Activated naive CD4-positive, alpha-beta T cell treated with anti-CD3 and anti-CD28 coated beads, Interleukin-2, amount 10 ng/mL, durations not matched to agents 7 days and 5 days (primary cell): ENCODE measurements at regions not wholly inside any gene's neighbourhood (a gene's known extent, or its start where the extent isn't known, plus 50 kb on each side); places are given as distances from the start of the nearest gene placed in this dataset.
"Not testable (repeated sequence)": the region's sequence is repeated elsewhere in the genome, so short reads cannot be mapped to it uniquely, and the experiment has no call there.

Source experiments
- CTCF ChIA-PET: fragments of 350-600 bp; sonication (Branson Sonifier 250); formaldehyde crosslinking; loops from one replicate; lab custom pipeline; 2021; ENCODE audit warnings: antibody characterized with exemption; lab: Charles Lee
- DNase-seq: peaks from one replicate; pipeline ENCODE4 v3.0.0-alpha.2; 2020
- H3K27ac Mint-ChIP-seq: one replicate; pipeline ENCODE4 v1.8.0; 2021; ENCODE audit warnings: mild to moderate bottlenecking, moderate library complexity, mixed read lengths
- H3K27me3 Mint-ChIP-seq: one replicate; pipeline ENCODE4 v1.8.0; 2021; ENCODE audit warnings: mild to moderate bottlenecking, mixed read lengths
- H3K36me3 Mint-ChIP-seq: one replicate; pipeline ENCODE4 v1.8.0; 2021; ENCODE audit warnings: mixed read lengths
- H3K4me1 Mint-ChIP-seq: one replicate; pipeline ENCODE4 v1.8.0; 2021; ENCODE audit warnings: mixed read lengths
- H3K4me3 Mint-ChIP-seq: one replicate; pipeline ENCODE4 v1.8.0; 2021; ENCODE audit warnings: mild to moderate bottlenecking, moderate library complexity, mixed read lengths
- H3K9me3 Mint-ChIP-seq: one replicate; pipeline ENCODE4 v1.8.0; 2021; ENCODE audit warnings: mixed read lengths

- CTCF ChIA-PET = no interaction called here
- Mint-ChIP-seq H3K4me3 (no peak overlapping the region), H3K27me3 (no peaks in the 10 kb centered on the region), H3K36me3 (no peaks in the 10 kb centered on the region), H3K9me3 (peaks cover 4% of the 10 kb centered on the region), H3K27ac (no peak overlapping the region), H3K4me1 (no peaks in the 10 kb centered on the region)
- DNase-seq = no peak
Measured at GRCh38 chr9:25010027-25010662, 464.4 kb upstream of the IZUMO3 start.

GRCh38 chr9:25003686-25004085, 458.0 kb upstream of the IZUMO3 start:
- CTCF ChIA-PET = no interaction called here
- no peak for DNase-seq
- Mint-ChIP-seq H3K4me3 (no peak overlapping the region), H3K27ac (no peak overlapping the region), H3K9me3 (peaks cover 14% of the 10 kb centered on the region), H3K27me3 (no peaks in the 10 kb centered on the region), H3K4me1 (no peaks in the 10 kb centered on the region), H3K36me3 (no peaks in the 10 kb centered on the region)

GRCh38 chr9:24986331-24986730, 440.6 kb upstream of the IZUMO3 start:
- no peak for DNase-seq
- CTCF ChIA-PET = no interaction called here
- Mint-ChIP-seq H3K4me3 (no peak overlapping the region), H3K27me3 (no peaks in the 10 kb centered on the region), H3K36me3 (no peaks in the 10 kb centered on the region), H3K9me3 (peaks cover 7% of the 10 kb centered on the region), H3K27ac (no peak overlapping the region), H3K4me1 (no peaks in the 10 kb centered on the region)

DNA sequence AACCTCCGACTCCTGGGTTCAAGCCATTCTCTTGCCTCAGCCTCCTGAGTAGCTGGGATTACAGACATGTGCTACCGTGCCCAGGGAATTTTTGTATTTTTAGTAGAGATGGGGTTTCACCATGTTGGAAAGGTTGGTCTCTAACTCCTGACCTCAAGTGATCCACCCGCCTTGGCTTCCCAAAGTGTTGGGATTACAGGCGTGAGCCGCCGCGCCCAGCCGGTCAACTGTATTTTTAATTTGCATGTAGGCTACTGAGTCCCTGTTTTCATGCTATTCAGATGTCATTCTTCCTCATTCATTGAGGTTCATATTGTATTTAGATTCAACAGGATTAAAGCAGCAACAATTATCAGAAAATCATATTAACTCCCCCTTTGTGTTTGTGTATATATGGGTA, 425.1 kb upstream of the IZUMO3 start:
- CTCF ChIA-PET = not testable (repeated sequence)

DNA sequence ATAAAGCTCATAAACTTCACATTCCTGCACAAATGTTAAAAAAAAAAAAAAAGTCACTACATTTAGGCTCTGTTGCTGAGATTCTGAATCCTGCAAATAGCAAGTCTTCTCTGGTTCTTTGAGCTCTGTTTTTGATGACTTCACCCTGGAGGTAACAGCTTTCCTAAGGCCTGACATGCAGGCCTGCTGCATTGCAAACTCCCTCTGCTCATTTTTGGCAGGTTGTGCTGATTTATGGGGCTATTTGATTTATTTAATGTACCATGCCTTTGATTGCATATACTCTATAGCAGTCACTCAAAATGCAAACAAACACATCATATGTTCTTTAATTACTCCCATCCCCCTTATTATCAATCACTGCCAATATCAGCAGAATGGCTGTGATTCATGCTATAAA, 416.1 kb upstream of the IZUMO3 start:
- Mint-ChIP-seq H3K4me3 (no peak overlapping the region), H3K36me3 (no peaks in the 10 kb centered on the region), H3K4me1 (no peaks in the 10 kb centered on the region), H3K27me3 (no peaks in the 10 kb centered on the region), H3K9me3 (peaks cover 16% of the 10 kb centered on the region), H3K27ac (no peak overlapping the region)
- CTCF ChIA-PET = no interaction called here
- DNase-seq = no peak

More for the DNA sequence above, 425.1 kb upstream of the IZUMO3 start:
- peaks cover 24% of the 10 kb centered on the region for H3K9me3 Mint-ChIP-seq
- not testable (repeated sequence) for H3K27ac Mint-ChIP-seq, H3K36me3 Mint-ChIP-seq, DNase-seq, H3K4me3 Mint-ChIP-seq, H3K27me3 Mint-ChIP-seq, H3K4me1 Mint-ChIP-seq

- CTCF ChIA-PET = no interaction called here
- no peaks in the 10 kb centered on the region for H3K27me3 Mint-ChIP-seq
- no peaks in the 10 kb centered on the region for H3K4me1 Mint-ChIP-seq
- peaks cover 13% of the 10 kb centered on the region for H3K9me3 Mint-ChIP-seq
- H3K4me3 Mint-ChIP-seq = no peak overlapping the region
- no peaks in the 10 kb centered on the region for H3K36me3 Mint-ChIP-seq
- no peak for DNase-seq
- no peak overlapping the region for H3K27ac Mint-ChIP-seq
Measured at GRCh38 chr9:24953070-24953469, 407.4 kb upstream of the IZUMO3 start.

DNA sequence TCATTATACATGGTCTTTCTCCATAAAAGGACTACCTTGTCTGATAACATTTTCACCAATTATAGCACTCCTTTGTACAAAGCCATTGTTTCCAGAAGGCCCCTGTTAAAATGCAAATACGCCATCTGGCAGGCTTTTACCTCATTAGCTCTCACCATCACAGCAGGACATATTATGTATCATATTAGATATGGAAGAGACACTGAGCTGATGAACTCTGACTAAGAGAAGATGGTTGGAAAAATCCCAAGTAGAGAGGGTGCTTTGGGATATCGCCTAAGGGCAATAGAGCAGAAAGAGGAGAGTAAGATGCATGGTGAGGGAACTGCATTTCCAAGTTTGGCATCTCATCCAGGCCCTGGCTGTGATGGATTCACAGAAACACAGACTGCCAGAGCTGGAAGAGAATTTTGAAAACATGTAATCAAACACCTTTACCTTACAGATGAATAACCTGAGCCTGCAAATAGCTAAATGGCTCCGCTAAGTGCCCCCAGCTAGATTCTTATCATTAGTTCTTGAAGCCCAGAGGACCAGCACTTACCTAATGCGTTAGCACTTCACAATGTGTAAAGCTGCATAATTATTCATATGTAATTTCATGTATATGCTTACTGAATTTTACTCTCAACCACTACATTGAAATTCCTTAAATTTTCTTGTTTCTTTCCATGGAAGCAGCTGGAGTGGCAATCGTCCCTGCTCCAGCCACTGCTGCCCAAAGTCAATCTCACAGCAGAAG, 393.6 kb upstream of the IZUMO3 start:
- no peaks in the 10 kb centered on the region for H3K27me3 Mint-ChIP-seq
- no peaks in the 10 kb centered on the region for H3K4me1 Mint-ChIP-seq
- no peak for DNase-seq
- CTCF ChIA-PET = no interaction called here
- H3K9me3 Mint-ChIP-seq = peaks cover 11% of the 10 kb centered on the region
- no peaks in the 10 kb centered on the region for H3K36me3 Mint-ChIP-seq
- no peak overlapping the region for H3K4me3 Mint-ChIP-seq
- no peak overlapping the region for H3K27ac Mint-ChIP-seq

GRCh38 chr9:24936117-24936516, 390.4 kb upstream of the IZUMO3 start:
- Mint-ChIP-seq H3K27me3 (no peaks in the 10 kb centered on the region), H3K4me3 (no peak overlapping the region), H3K4me1 (no peaks in the 10 kb centered on the region), H3K27ac (no peak overlapping the region), H3K9me3 (peaks cover 7% of the 10 kb centered on the region), H3K36me3 (no peaks in the 10 kb centered on the region)
- no peak for DNase-seq
- CTCF ChIA-PET = no interaction called here

DNA sequence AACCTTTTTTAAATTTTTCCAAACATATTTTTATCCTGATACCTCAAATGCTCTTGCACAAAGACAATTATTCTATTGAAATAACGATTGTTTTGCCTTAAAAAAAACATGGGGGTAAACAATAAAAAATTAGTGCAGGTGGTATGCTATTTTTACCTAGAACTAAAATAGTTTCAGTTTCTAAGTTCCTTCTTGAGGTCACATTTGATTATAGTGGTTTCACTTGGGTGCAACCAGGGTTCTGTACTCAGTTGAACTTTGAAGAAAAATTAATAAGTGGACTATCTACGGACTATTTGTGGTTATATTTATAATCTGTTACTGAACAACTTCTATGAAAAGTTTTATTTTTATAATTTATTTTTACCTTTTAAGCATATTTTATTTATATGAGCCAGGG, 387.1 kb upstream of the IZUMO3 start:
- H3K4me1 Mint-ChIP-seq = no peaks in the 10 kb centered on the region
- H3K27ac Mint-ChIP-seq = no peak overlapping the region
- peaks cover 11% of the 10 kb centered on the region for H3K9me3 Mint-ChIP-seq
- no peak overlapping the region for H3K4me3 Mint-ChIP-seq
- DNase-seq = no peak
- CTCF ChIA-PET = no interaction called here
- no peaks in the 10 kb centered on the region for H3K36me3 Mint-ChIP-seq
- H3K27me3 Mint-ChIP-seq = no peaks in the 10 kb centered on the region

- Mint-ChIP-seq H3K27ac (no peak overlapping the region), H3K4me1 (no peaks in the 10 kb centered on the region), H3K36me3 (no peaks in the 10 kb centered on the region)
Measured at GRCh38 chr9:24931894-24932293, 386.2 kb upstream of the IZUMO3 start.

GRCh38 chr9:24912767-24913166, 367.1 kb upstream of the IZUMO3 start:
- Mint-ChIP-seq H3K9me3 (peaks cover 6% of the 10 kb centered on the region), H3K27me3 (no peaks in the 10 kb centered on the region), H3K27ac (no peak overlapping the region), H3K36me3 (no peaks in the 10 kb centered on the region), H3K4me3 (no peak overlapping the region), H3K4me1 (no peaks in the 10 kb centered on the region)
- CTCF ChIA-PET = no interaction called here
- no peak for DNase-seq

More at GRCh38 chr9:24931894-24932293, 386.2 kb upstream of the IZUMO3 start:
- CTCF ChIA-PET = no interaction called here
- Mint-ChIP-seq H3K4me3 (no peak overlapping the region), H3K27me3 (no peaks in the 10 kb centered on the region), H3K9me3 (peaks cover 11% of the 10 kb centered on the region)
- DNase-seq = no peak

- DNase-seq = no peak
- H3K27ac Mint-ChIP-seq = no peak overlapping the region
- H3K4me1 Mint-ChIP-seq = no peaks in the 10 kb centered on the region
- CTCF ChIA-PET = no interaction called here
- H3K4me3 Mint-ChIP-seq = no peak overlapping the region
- H3K27me3 Mint-ChIP-seq = no peaks in the 10 kb centered on the region
- H3K36me3 Mint-ChIP-seq = no peaks in the 10 kb centered on the region
- H3K9me3 Mint-ChIP-seq = peaks cover 13% of the 10 kb centered on the region
Measured at GRCh38 chr9:24901319-24901718, 355.6 kb upstream of the IZUMO3 start.

DNA sequence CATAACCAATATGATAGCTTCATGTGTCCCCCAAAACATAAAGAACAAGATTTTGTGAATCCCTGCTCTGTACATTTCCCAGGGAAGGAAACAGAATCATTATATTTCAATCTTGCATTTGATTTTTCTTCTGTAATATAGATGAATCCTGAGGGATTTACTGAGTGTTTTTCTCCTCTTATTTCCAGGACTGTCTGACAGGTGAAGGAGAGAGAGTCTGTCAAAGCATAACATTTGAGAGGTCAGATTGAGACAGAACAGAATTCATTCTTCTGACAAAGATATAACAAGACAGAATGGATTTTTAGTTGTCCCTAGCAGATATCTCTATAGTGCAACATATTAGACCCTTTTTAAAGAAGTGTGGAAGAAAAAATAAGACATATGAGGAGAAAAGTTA, 354.5 kb upstream of the IZUMO3 start:
- H3K4me3 Mint-ChIP-seq = no peak overlapping the region
- no peaks in the 10 kb centered on the region for H3K27me3 Mint-ChIP-seq
- CTCF ChIA-PET = no interaction called here
- H3K4me1 Mint-ChIP-seq = no peaks in the 10 kb centered on the region
- H3K9me3 Mint-ChIP-seq = peaks cover 14% of the 10 kb centered on the region
- no peak for DNase-seq
- H3K27ac Mint-ChIP-seq = no peak overlapping the region
- no peaks in the 10 kb centered on the region for H3K36me3 Mint-ChIP-seq

DNA sequence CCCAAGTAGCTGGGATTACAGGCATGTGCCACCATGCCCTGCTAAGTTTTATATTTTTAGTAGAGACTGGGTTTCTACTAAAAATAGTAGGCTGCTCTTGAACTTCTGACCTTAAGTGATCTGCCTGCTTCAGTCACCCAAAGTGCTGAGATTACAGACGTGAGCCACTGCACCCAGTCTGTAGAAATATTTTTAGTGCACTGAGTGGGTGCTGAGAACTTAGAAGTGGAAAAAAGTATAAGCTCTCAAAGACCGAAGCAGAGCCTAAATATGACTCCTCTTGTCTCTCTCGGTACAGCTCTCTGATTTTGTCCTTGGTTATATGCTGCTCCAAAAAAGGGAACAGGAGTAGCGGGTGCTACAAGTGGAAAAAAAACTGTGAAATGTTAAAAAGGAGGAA, 353.8 kb upstream of the IZUMO3 start:
- H3K9me3 Mint-ChIP-seq = peaks cover 14% of the 10 kb centered on the region
- CTCF ChIA-PET = no interaction called here
- H3K4me3 Mint-ChIP-seq = no peak overlapping the region

DNA sequence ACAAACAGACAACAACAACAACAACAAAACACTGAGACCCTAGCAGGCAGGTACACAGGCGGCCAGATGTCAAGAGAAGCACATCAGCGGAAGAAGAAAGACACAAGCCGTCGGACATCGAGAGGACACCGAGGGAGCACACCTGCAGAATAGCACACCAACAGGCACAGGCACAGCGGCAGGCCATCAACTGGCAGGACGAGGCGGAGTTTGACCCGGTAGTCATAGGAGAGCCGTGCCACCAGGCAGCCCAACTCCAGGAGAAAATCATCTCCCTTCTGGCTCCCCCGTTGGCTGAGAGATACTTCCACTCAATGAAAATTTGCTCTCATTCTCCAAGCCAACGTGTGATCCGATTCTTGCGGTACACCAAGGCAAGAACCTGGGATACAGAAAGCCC, 352.1 kb upstream of the IZUMO3 start:
- H3K4me3 Mint-ChIP-seq = no peak overlapping the region
- DNase-seq = no peak
- H3K4me1 Mint-ChIP-seq = no peaks in the 10 kb centered on the region
- H3K9me3 Mint-ChIP-seq = peaks cover 18% of the 10 kb centered on the region
- no peaks in the 10 kb centered on the region for H3K27me3 Mint-ChIP-seq
- no peaks in the 10 kb centered on the region for H3K36me3 Mint-ChIP-seq
- no peak overlapping the region for H3K27ac Mint-ChIP-seq
- CTCF ChIA-PET = no interaction called here

More for the DNA sequence above, 353.8 kb upstream of the IZUMO3 start:
- Mint-ChIP-seq H3K4me1 (no peaks in the 10 kb centered on the region), H3K27me3 (no peaks in the 10 kb centered on the region), H3K27ac (no peak overlapping the region), H3K36me3 (no peaks in the 10 kb centered on the region)
- no peak for DNase-seq
